Esophagus squamous epithelium (tissue), 5 donors: ENCODE measurements at regions not wholly inside any gene's neighbourhood (a gene's known extent, or its start where the extent isn't known, plus 50 kb on each side); places are given as distances from the start of the nearest gene placed in this dataset.

ENCODE experiments used
- DNase-seq: peaks from one replicate; lab custom pipeline; 2025; lab: John Stamatoyannopoulos, UW
- H3K27ac ChIP-seq, 4 donors: fragments of 200-600 bp; sonication (generic); one replicate each; pipeline ENCODE4 v1.5.1; 2016 to 2019; ENCODE audit warnings: mild to moderate bottlenecking in 1 of 4
- H3K27me3 ChIP-seq, 4 donors: fragments of 200-600 bp; sonication (generic); 1 replicate in 3 of 4; 2 replicates in 1 of 4; pipeline versions ENCODE4 v1.5.1 to v1.6.0; 2017 to 2021; ENCODE audit warnings: antibody characterized with exemption in 1 of 4
- H3K36me3 ChIP-seq, 3 donors: fragments of 200-600 bp; sonication (generic); one replicate each; pipeline ENCODE4 v1.5.1; 2016 to 2019
- H3K4me1 ChIP-seq, 3 donors: fragments of 200-600 bp; sonication (generic); one replicate each; pipeline ENCODE4 v1.5.1; 2017 to 2019
- H3K4me3 ChIP-seq, 4 donors: fragments of 200-600 bp; sonication (generic); 1 replicate in 3 of 4; 2 replicates in 1 of 4; pipeline ENCODE4 v1.5.1; 2016 to 2019; ENCODE audit warnings: mild to moderate bottlenecking in 2 of 4, moderate library complexity in 1 of 4
- H3K9me3 ChIP-seq, 3 donors: fragments of 200-600 bp; sonication (generic); one replicate each; pipeline ENCODE4 v1.5.1; 2016 to 2019
- CTCF ChIP-seq, 6 experiments: fragments of 450-650 bp in 4 of 6; fragments of 200-600 bp in 2 of 6; sonication (generic) in 2 of 6; IDR thresholded peaks; one replicate each; pipeline ENCODE4 v1.5.1; 2016 to 2019; ENCODE audit warnings: antibody characterized with exemption in 6 of 6, mild to moderate bottlenecking in 4 of 6, moderate library complexity in 4 of 6
- POLR2A ChIP-seq, 4 donors: fragments of 450-650 bp; IDR thresholded peaks; one replicate each; pipeline ENCODE4 v1.6.1; 2017; ENCODE audit warnings: antibody characterized with exemption in 4 of 4, mild to moderate bottlenecking in 4 of 4, moderate library complexity in 3 of 4
- WGBS, 2 donors: methylation state at CpG; one replicate each; pipeline ENCODE4 v1.1.5; 2018; 5-methylcytosine and 5-hydroxymethylcytosine counted together
- intact Hi-C: fragments of 100-400 bp; cut with DNase I; formaldehyde crosslinking; loops from one replicate; pipeline ENCODE4 v1.15.0; 2022
- donor health status: DM: yes; HTN: yes; CAD: no.

- no peak for DNase-seq
- H3K36me3 ChIP-seq: no peaks in the 10 kb centered on the region
- no peak for TF ChIP-seq CTCF (IDR thresholded peaks at IDR 0.05)
- no peak for TF ChIP-seq POLR2A (IDR thresholded peaks at IDR 0.05)
- H3K27me3 ChIP-seq: no peaks in the 10 kb centered on the region
- 74 to 86% methylated on average over 1 of the region's 1 CpG for WGBS, 2 donors
- H3K27ac ChIP-seq: no peak overlapping the region
- H3K4me1 ChIP-seq: peaks cover 0 to 10% (median 2%) of the 10 kb centered on the region in 3 donors
- H3K4me3 ChIP-seq: no peak overlapping the region
- no peaks in the 10 kb centered on the region for H3K9me3 ChIP-seq
- intact Hi-C loops: no loop called here
These were observed 152.9 kb downstream of the FAM124B start for GRCh38 chr2:224248944-224249371.

DNA sequence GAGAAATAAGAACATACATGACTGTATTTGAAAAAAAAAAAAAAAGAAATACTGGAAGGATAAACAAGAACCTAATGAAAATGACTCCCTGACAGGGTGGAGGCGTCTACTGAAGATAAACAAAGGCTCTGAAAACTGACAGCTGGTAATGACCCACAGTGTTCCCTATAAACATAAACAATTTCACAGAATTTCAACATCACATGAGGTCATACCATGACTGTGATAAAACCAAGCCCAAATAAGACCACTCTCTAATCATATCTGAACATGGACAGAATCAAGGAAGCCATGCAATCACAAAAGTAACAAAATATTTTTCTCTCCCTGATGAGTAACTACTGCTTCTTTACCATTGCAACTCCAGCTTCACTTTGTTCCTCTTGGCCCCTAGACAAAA lies 159.3 kb downstream of the FAM124B start:
- DNase-seq: no peak
- Histone ChIP-seq H3K4me1 (peaks cover 0 to 10% (median 2%) of the 10 kb centered on the region in 3 donors), H3K9me3 (no peaks in the 10 kb centered on the region), H3K36me3 (no peaks in the 10 kb centered on the region), H3K4me3 (no peak overlapping the region), H3K27me3 (no peaks in the 10 kb centered on the region), H3K27ac (no peak overlapping the region)
- WGBS, 2 donors: 38 to 60% methylated on average over 1 of the region's 1 CpG
- no peak for TF ChIP-seq CTCF (IDR thresholded peaks at IDR 0.05)
- no peak for TF ChIP-seq POLR2A (IDR thresholded peaks at IDR 0.05)
- intact Hi-C loops: no loop called here

DNA sequence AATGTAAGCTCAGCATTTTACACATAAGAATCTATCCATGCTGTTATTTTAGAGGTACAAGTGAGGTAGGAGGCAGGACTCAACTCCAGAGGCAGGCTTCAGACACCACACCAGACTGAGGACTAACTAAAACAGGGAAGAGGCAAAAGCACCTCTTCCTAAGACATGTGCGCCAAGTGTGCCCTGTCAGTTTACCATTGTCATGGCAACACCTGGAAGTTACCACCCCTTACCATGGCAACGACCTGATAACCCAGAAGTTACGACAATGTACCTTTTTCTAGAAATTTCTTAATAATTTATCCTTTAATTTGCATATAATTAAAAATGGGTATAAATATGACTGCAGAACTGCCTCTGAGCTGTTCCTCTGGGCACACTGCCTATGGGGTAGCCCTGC lies 160.1 kb downstream of the FAM124B start:
- H3K27ac ChIP-seq: no peak overlapping the region
- no peak for TF ChIP-seq CTCF (IDR thresholded peaks at IDR 0.05)
- DNase-seq: no peak
- no peaks in the 10 kb centered on the region for H3K27me3 ChIP-seq
- intact Hi-C loops: no loop called here
- H3K9me3 ChIP-seq: no peaks in the 10 kb centered on the region
- 81 to 82% methylated on average over 3 of the region's 3 CpGs for WGBS, 2 donors
- H3K4me3 ChIP-seq: no peak overlapping the region
- peaks cover 0 to 10% (median 2%) of the 10 kb centered on the region in 3 donors for H3K4me1 ChIP-seq
- H3K36me3 ChIP-seq: no peaks in the 10 kb centered on the region

DNA sequence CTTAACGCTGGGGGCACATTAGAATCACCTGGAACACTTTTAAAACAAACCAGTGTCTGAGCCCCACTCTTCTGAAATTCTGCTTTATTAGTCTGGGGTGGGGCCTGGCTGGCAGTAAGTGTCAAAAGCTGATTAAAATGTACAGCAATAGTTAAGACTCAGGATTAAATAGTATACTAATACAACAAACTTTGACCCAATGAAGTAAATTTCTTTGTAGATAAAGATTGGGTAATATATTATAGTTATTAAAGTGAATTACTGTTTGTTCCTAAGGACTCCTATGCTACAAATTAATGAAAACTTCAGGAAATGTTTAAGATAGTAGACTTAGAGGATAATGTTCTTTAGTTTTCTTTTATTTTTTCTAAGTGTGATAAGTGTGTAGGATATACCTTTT lies 160.9 kb downstream of the FAM124B start:
- 50 to 70% methylated on average over 1 of the region's 1 CpG for WGBS, 2 donors
- DNase-seq: no peak
- no peak for TF ChIP-seq CTCF (IDR thresholded peaks at IDR 0.05)
- TF ChIP-seq POLR2A (IDR thresholded peaks at IDR 0.05): no peak
- Histone ChIP-seq H3K27me3 (no peaks in the 10 kb centered on the region), H3K36me3 (no peaks in the 10 kb centered on the region), H3K4me1 (peaks cover 0 to 10% (median 2%) of the 10 kb centered on the region in 3 donors), H3K27ac (no peak overlapping the region), H3K9me3 (no peaks in the 10 kb centered on the region), H3K4me3 (no peak overlapping the region)
- intact Hi-C loops: no loop called here

GRCh38 chr2:224223851-224224555 lies 177.9 kb downstream of the FAM124B start:
- WGBS, 2 donors: 78 to 81% methylated on average over 2 of the region's 2 CpGs
- Histone ChIP-seq H3K36me3 (no peaks in the 10 kb centered on the region), H3K27me3 (no peaks in the 10 kb centered on the region), H3K4me1 (peaks cover 0 to 24% (median 15%) of the 10 kb centered on the region in 3 donors), H3K27ac (no peak overlapping the region), H3K9me3 (no peaks in the 10 kb centered on the region), H3K4me3 (no peak overlapping the region)
- DNase-seq: no peak
- intact Hi-C loops: no loop called here
- no peak for TF ChIP-seq POLR2A (IDR thresholded peaks at IDR 0.05)
